SK-N-SH (cell line): ENCODE measurements at regions not wholly inside any gene's neighbourhood (a gene's known extent, or its start where the extent isn't known, plus 50 kb on each side); places are given as distances from the start of the nearest gene placed in this dataset.

Experiments used
- CTCF ChIA-PET: fragments of 300-600, 350-600 bp; formaldehyde crosslinking; extraction: SDS; loops from one replicate; lab custom pipeline; 2021; lab: Yijun Ruan, JAX
- POLR2A ChIA-PET: fragments of 350-600 bp; sonication (Branson Sonifier 250); formaldehyde crosslinking; extraction: SDS; loops from one replicate; lab custom pipeline; 2020; ENCODE audit warnings: antibody characterized with exemption, inconsistent platforms; lab: Yijun Ruan, JAX
- DNase-seq: peaks from one replicate; pipeline ENCODE4 v3.0.0; 2012
- H2AFZ ChIP-seq: fragments of 200-600 bp; sonication (generic); 2 replicates; pipeline ENCODE4 v1.8.1; 2016; ENCODE audit warnings: antibody characterized with exemption, mild to moderate bottlenecking, low read depth
- H3F3A ChIP-seq: fragments of 200-600 bp; sonication (generic); replicated peaks from 2 replicates; pipeline ENCODE3; 2016; ENCODE audit warnings: antibody characterized with exemption, mild to moderate bottlenecking; ENCODE audit not compliant: insufficient read depth
- H3K27ac ChIP-seq, 2 experiments: fragments of 200-500 bp in 1 of 2; fragments of 200-600 bp in 1 of 2; sonication (Bioruptor generic) in 1 of 2; sonication (generic), shearing (Covaris generic) in 1 of 2; 2 replicates each; pipeline versions ENCODE4 v1.5.1 to v1.6.1; 2014 to 2016; ENCODE audit warnings: low read depth in 2 of 2, inconsistent platforms in 1 of 2, low read length in 1 of 2, mild to moderate bottlenecking in 1 of 2, mixed read lengths in 1 of 2
- H3K27me3 ChIP-seq: fragments of 200-600 bp; sonication (generic), shearing (Covaris generic); 2 replicates; pipeline ENCODE4 v1.6.1; 2016; ENCODE audit warnings: mixed run types; ENCODE audit not compliant: insufficient read depth
- H3K36me3 ChIP-seq, 2 experiments: fragments of 200-500 bp in 1 of 2; fragments of 200-600 bp in 1 of 2; sonication (Bioruptor generic) in 1 of 2; sonication (generic) in 1 of 2; replicated peaks in 1 of 2; 2 replicates each; pipeline versions ENCODE3 to v1.5.1; 2014 to 2016; ENCODE audit warnings: low read length in 1 of 2, mild to moderate bottlenecking in 1 of 2; ENCODE audit not compliant: insufficient read depth in 2 of 2, control insufficient read depth in 1 of 2
- H3K4me1 ChIP-seq, 2 experiments: fragments of 200-500 bp in 1 of 2; fragments of 200-600 bp in 1 of 2; sonication (Bioruptor generic) in 1 of 2; sonication (generic), shearing (Covaris generic) in 1 of 2; 2 replicates each; pipeline versions ENCODE4 v1.5.1 to v1.6.1; 2014 to 2016; ENCODE audit warnings: low read depth in 1 of 2, low read length in 1 of 2, mixed run types in 1 of 2; ENCODE audit not compliant: insufficient read depth in 2 of 2, control insufficient read depth in 1 of 2
- H3K4me2 ChIP-seq: fragments of 200-600 bp; sonication (generic), shearing (Covaris generic); 2 replicates; pipeline ENCODE4 v1.6.1; 2017; ENCODE audit warnings: mixed run types
- H3K4me3 ChIP-seq, 2 experiments: fragments of 200-500 bp in 1 of 2; fragments of 200-600 bp in 1 of 2; sonication (Bioruptor generic) in 1 of 2; sonication (generic), shearing (Covaris generic) in 1 of 2; 2 replicates each; pipeline versions ENCODE4 v1.5.1 to v1.8.1; 2014 to 2016; ENCODE audit warnings: low read depth in 2 of 2, inconsistent platforms in 1 of 2, low read length in 1 of 2, mild to moderate bottlenecking in 1 of 2, mixed read lengths in 1 of 2, moderate library complexity in 1 of 2
- H3K79me2 ChIP-seq: fragments of 200-600 bp; sonication (generic); 2 replicates; pipeline ENCODE4 v1.8.1; 2017; ENCODE audit warnings: mild to moderate bottlenecking; ENCODE audit not compliant: insufficient read depth
- H3K9ac ChIP-seq: fragments of 200-600 bp; sonication (generic); 2 replicates; pipeline ENCODE4 v1.6.1; 2017; ENCODE audit warnings: mixed run types
- H3K9me2 ChIP-seq: fragments of 200-600 bp; sonication (generic); 2 replicates; pipeline ENCODE4 v1.6.1; 2017; ENCODE audit warnings: mixed run types
- H3K9me3 ChIP-seq: fragments of 200-600 bp; sonication (generic); 2 replicates; pipeline ENCODE4 v1.6.1; 2017; ENCODE audit warnings: mixed run types, mild to moderate bottlenecking, moderate library complexity
- H4K20me1 ChIP-seq: fragments of 200-600 bp; sonication (generic); 2 replicates; pipeline ENCODE4 v1.6.1; 2017; ENCODE audit warnings: mild to moderate bottlenecking, mixed run types; ENCODE audit not compliant: insufficient read depth
- CTCF ChIP-seq: fragments of 200-600 bp; sonication (generic); IDR thresholded peaks from 2 replicates; pipeline ENCODE4 v1.6.1; 2017; ENCODE audit warnings: antibody characterized with exemption, mild to moderate bottlenecking, moderate library complexity
- ELF1 ChIP-seq: IDR thresholded peaks from 2 replicates; pipeline ENCODE4 v1.4.0; 2012
- EZH2phosphoT487 ChIP-seq: fragments of 200-600 bp; sonication (generic); IDR thresholded peaks from 2 replicates; pipeline ENCODE4 v1.6.1; 2017; ENCODE audit warnings: low read depth, mixed run types, mild to moderate bottlenecking, antibody characterized with exemption, moderate library complexity, borderline replicate concordance
- FOXM1 ChIP-seq: IDR thresholded peaks from 2 replicates; pipeline ENCODE4 v1.4.0; 2012; ENCODE audit warnings: low read depth, mild to moderate bottlenecking
- GABPA ChIP-seq: IDR thresholded peaks from 2 replicates; pipeline ENCODE4 v1.4.0; 2012; ENCODE audit warnings: low read depth, mild to moderate bottlenecking
- GATA2 ChIP-seq: sonication (generic); formaldehyde crosslinking; IDR thresholded peaks from 2 replicates; pipeline ENCODE4 v1.5.0; 2020; ENCODE audit warnings: mild to moderate bottlenecking, missing genetic modification reagents
- IRF3 ChIP-seq: fragments of 150-350 bp; IDR thresholded peaks from 2 replicates; pipeline ENCODE4 v1.6.1; 2016; ENCODE audit warnings: mild to moderate bottlenecking, low read depth, low read length
- JUND ChIP-seq: IDR thresholded peaks from 2 replicates; pipeline ENCODE4 v1.4.0; 2012
- MEF2A ChIP-seq: IDR thresholded peaks from 2 replicates; pipeline ENCODE4 v1.4.0; 2012; ENCODE audit warnings: low read depth, borderline replicate concordance
- RAD21 ChIP-seq: IDR thresholded peaks from 2 replicates; pipeline ENCODE4 v1.6.1; 2012; ENCODE audit warnings: mild to moderate bottlenecking, low read length
- RCOR1 ChIP-seq: fragments of 150-350 bp; IDR thresholded peaks from 2 replicates; pipeline ENCODE4 v1.6.1; 2017; ENCODE audit warnings: antibody characterized with exemption, low read length
- RFX5 ChIP-seq: IDR thresholded peaks from 2 replicates; pipeline ENCODE4 v1.6.1; 2012; ENCODE audit warnings: mild to moderate bottlenecking, improper control_type of control experiment, low read length
- TEAD4 ChIP-seq: IDR thresholded peaks from 2 replicates; pipeline ENCODE4 v1.4.0; 2012; ENCODE audit warnings: mild to moderate bottlenecking, borderline replicate concordance; ENCODE audit not compliant: insufficient read depth
- ZBTB33 ChIP-seq: IDR thresholded peaks from 2 replicates; pipeline ENCODE4 v1.4.0; 2012; ENCODE audit warnings: low read depth, borderline replicate concordance
- WGBS: methylation state at CpG from one replicate; pipeline ENCODE4 v1.1.6; 2017; ENCODE audit warnings: low lambda C conversion rate; 5-methylcytosine and 5-hydroxymethylcytosine counted together

- Histone ChIP-seq H3K4me2 (no peak overlapping the region), H3K36me3 (no peaks in the 10 kb centered on the region), H3K4me3 (no peak overlapping the region), H3K9ac (no peak overlapping the region), H3K9me3 (no peaks in the 10 kb centered on the region), H4K20me1 (no peaks in the 10 kb centered on the region), H3F3A (no peaks in the 10 kb centered on the region), H3K9me2 (no peaks in the 10 kb centered on the region), H3K4me1 (peaks cover 0 to 2% of the 10 kb centered on the region in 2 experiments; a peak in 1 of 4 replicates), H3K79me2 (no peaks in the 10 kb centered on the region), H2AFZ (no peak overlapping the region), H3K27ac (no peak overlapping the region), H3K27me3 (no peaks in the 10 kb centered on the region)
- ChIA-PET POLR2A (no interaction called here), CTCF (interaction anchor here (0.7 kb wide), 1 partner anchor 12 kb away, joined by 3 read pairs; no protein-coding TSS in a partner anchor)
- no peak for DNase-seq
- TF ChIP-seq GATA2 (CRISPR knock-in tag): no peak
- TF ChIP-seq ELF1: no peak
- TF ChIP-seq IRF3: no peak
- no peak for TF ChIP-seq CTCF
- no peak for TF ChIP-seq RCOR1
- TF ChIP-seq JUND: no peak
- no peak for TF ChIP-seq MEF2A
- TF ChIP-seq RAD21: no peak
- no peak for TF ChIP-seq TEAD4
- TF ChIP-seq RFX5: no peak
- no peak for TF ChIP-seq ZBTB33
- TF ChIP-seq FOXM1: no peak
- TF ChIP-seq EZH2phosphoT487: no peak
- TF ChIP-seq GABPA: no peak
- 79% methylated on average over 1 of the region's 1 CpG for WGBS
These were observed 97.0 kb upstream of the CERS6 start for GRCh38 chr2:168359082-168359481.
